ENCODE measurements at regions not wholly inside any gene's neighbourhood (a gene's known extent, or its start where the extent isn't known, plus 50 kb on each side); places are given as distances from the start of the nearest gene placed in this dataset.

GRCh38 chr6:100168148-100168547, 174.1 kb upstream of the MCHR2 start:
- H3K4me1 Mint-ChIP-seq (ENCODE audit: low read depth, unreplicated experiment), result no peaks in the 10 kb centered on the region
- H3K36me3 Mint-ChIP-seq (ENCODE audit: insufficient read depth, unreplicated experiment), result no peaks in the 10 kb centered on the region
- intact Hi-C loops (cut with micrococcal nuclease; ENCODE audit: unreplicated experiment), result no loop called here
- H3K9me3 Mint-ChIP-seq (ENCODE audit: unreplicated experiment), result no peaks in the 10 kb centered on the region
- no peak for TF ChIP-seq CTCF (IDR thresholded peaks at IDR 0.05; ENCODE audit: insufficient read depth in 1 of 2, low read depth in 1 of 2, low read length in 1 of 2, severe bottlenecking in 1 of 2, unreplicated experiment in 1 of 2)
- Histone ChIP-seq H3K36me3 (ENCODE audit: control insufficient read depth, insufficient read depth, low read length) (no peaks in the 10 kb centered on the region; the same call in 1 of the 2 replicates), H3K4me3 (ENCODE audit: low read depth, low read length) (no peak overlapping the region), H3K9me3 (no peaks in the 10 kb centered on the region), H3K4me1 (no peaks in the 10 kb centered on the region), H3K27me3 (replicated peaks; ENCODE audit: control insufficient read depth, insufficient read depth, low read length) (no peaks in the 10 kb centered on the region)
- POLR2A ChIA-PET, result no interaction called here
- CTCF ChIA-PET, result no interaction called here
- no peak for DNase-seq
- H3K4me3 Mint-ChIP-seq (ENCODE audit: unreplicated experiment), result no peak overlapping the region
- no peaks in the 10 kb centered on the region for H3K27me3 Mint-ChIP-seq (ENCODE audit: insufficient read depth, unreplicated experiment)
- H3K27ac Mint-ChIP-seq (ENCODE audit: unreplicated experiment), result no peak overlapping the region
- no TSS peak for BruUV-seq (replicated peaks)

DNA sequence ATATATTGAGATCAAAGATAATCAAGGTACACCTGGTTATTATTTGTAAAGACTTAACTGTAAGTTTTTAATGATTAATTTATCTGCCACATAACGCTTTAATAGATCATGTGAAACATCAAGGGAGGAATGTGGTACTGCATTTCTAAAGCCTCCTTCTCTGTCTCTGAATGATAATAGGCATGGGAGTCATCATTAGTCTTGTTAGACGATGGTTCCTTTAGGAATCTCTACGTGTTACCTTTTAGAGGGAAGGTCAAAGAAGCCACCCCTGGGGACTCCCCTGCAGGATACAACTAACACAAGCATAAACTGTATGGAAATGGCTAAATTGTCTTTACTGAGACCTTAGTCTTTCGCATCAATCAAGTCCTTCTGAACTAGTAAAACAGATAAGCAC, 173.6 kb upstream of the MCHR2 start:
- Mint-ChIP-seq H3K4me3 (ENCODE audit: unreplicated experiment) (no peak overlapping the region), H3K27me3 (ENCODE audit: insufficient read depth, unreplicated experiment) (no peaks in the 10 kb centered on the region), H3K27ac (ENCODE audit: unreplicated experiment) (no peak overlapping the region), H3K36me3 (ENCODE audit: insufficient read depth, unreplicated experiment) (no peaks in the 10 kb centered on the region), H3K4me1 (ENCODE audit: low read depth, unreplicated experiment) (no peaks in the 10 kb centered on the region), H3K9me3 (ENCODE audit: unreplicated experiment) (no peaks in the 10 kb centered on the region)
- ChIA-PET CTCF (no interaction called here), POLR2A (no interaction called here)
- H3K4me1 ChIP-seq, result no peaks in the 10 kb centered on the region
- no peaks in the 10 kb centered on the region for H3K9me3 ChIP-seq
- intact Hi-C loops (cut with micrococcal nuclease; ENCODE audit: unreplicated experiment), result no loop called here
- no peaks in the 10 kb centered on the region for H3K27me3 ChIP-seq (replicated peaks; ENCODE audit: control insufficient read depth, insufficient read depth, low read length)
- no peak overlapping the region for H3K4me3 ChIP-seq (ENCODE audit: low read depth, low read length)
- no peak for DNase-seq
- H3K36me3 ChIP-seq (ENCODE audit: control insufficient read depth, insufficient read depth, low read length), result no peaks in the 10 kb centered on the region; the same call in 1 of the 2 replicates
- TF ChIP-seq CTCF (IDR thresholded peaks at IDR 0.05; ENCODE audit: insufficient read depth in 1 of 2, low read depth in 1 of 2, low read length in 1 of 2, severe bottlenecking in 1 of 2, unreplicated experiment in 1 of 2), result no peak
- BruUV-seq (replicated peaks), result no TSS peak

GRCh38 chr6:100166956-100167355, 172.9 kb upstream of the MCHR2 start:
- no peaks in the 10 kb centered on the region for H3K9me3 Mint-ChIP-seq (ENCODE audit: unreplicated experiment)
- Histone ChIP-seq H3K4me1 (no peaks in the 10 kb centered on the region), H3K4me3 (ENCODE audit: low read depth, low read length) (no peak overlapping the region), H3K27me3 (replicated peaks; ENCODE audit: control insufficient read depth, insufficient read depth, low read length) (no peaks in the 10 kb centered on the region), H3K36me3 (ENCODE audit: control insufficient read depth, insufficient read depth, low read length) (no peaks in the 10 kb centered on the region; the same call in 1 of the 2 replicates), H3K9me3 (no peaks in the 10 kb centered on the region)
- no TSS peak for BruUV-seq (replicated peaks)
- ChIA-PET CTCF (no interaction called here), POLR2A (no interaction called here)
- H3K27ac Mint-ChIP-seq (ENCODE audit: unreplicated experiment), result no peak overlapping the region
- no peaks in the 10 kb centered on the region for H3K36me3 Mint-ChIP-seq (ENCODE audit: insufficient read depth, unreplicated experiment)
- intact Hi-C loops (cut with micrococcal nuclease; ENCODE audit: unreplicated experiment), result no loop called here
- TF ChIP-seq CTCF (IDR thresholded peaks at IDR 0.05; ENCODE audit: insufficient read depth in 1 of 2, low read depth in 1 of 2, low read length in 1 of 2, severe bottlenecking in 1 of 2, unreplicated experiment in 1 of 2), result no peak
- DNase-seq, result no peak
- no peaks in the 10 kb centered on the region for H3K27me3 Mint-ChIP-seq (ENCODE audit: insufficient read depth, unreplicated experiment)
- no peak overlapping the region for H3K4me3 Mint-ChIP-seq (ENCODE audit: unreplicated experiment)
- H3K4me1 Mint-ChIP-seq (ENCODE audit: low read depth, unreplicated experiment), result no peaks in the 10 kb centered on the region
